ENCODE measurements at regions not wholly inside any gene's neighbourhood (a gene's known extent, or its start where the extent isn't known, plus 50 kb on each side); places are given as distances from the start of the nearest gene placed in this dataset.

DNA sequence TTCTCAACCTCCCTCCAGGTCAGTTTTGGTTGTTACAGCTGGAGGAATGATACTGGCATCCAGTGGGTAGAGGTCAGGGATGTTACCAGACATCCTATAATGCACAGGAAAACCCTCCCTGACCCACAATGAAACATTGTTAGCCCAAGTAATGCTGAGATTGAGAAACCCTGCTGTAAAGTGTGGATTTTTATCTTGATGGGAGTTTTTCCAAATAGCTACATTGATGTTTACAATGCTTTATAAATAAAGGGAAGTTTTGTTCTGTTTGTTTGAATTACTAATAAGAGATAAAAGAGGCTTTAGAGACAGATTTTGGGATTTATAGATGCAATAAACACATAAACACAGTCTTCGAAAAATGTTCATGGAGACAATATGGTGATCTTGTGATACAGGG, 194.0 kb upstream of the NUDT6 start:
- 83 to 89% methylated on average over 1 of the region's 1 CpG for WGBS, 2 donors
- no peak for TF ChIP-seq POLR2A (IDR thresholded peaks at IDR 0.05)
- TF ChIP-seq, protein P1, sequence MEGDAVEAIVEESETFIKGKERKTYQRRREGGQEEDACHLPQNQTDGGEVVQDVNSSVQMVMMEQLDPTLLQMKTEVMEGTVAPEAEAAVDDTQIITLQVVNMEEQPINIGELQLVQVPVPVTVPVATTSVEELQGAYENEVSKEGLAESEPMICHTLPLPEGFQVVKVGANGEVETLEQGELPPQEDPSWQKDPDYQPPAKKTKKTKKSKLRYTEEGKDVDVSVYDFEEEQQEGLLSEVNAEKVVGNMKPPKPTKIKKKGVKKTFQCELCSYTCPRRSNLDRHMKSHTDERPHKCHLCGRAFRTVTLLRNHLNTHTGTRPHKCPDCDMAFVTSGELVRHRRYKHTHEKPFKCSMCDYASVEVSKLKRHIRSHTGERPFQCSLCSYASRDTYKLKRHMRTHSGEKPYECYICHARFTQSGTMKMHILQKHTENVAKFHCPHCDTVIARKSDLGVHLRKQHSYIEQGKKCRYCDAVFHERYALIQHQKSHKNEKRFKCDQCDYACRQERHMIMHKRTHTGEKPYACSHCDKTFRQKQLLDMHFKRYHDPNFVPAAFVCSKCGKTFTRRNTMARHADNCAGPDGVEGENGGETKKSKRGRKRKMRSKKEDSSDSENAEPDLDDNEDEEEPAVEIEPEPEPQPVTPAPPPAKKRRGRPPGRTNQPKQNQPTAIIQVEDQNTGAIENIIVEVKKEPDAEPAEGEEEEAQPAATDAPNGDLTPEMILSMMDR (IDR thresholded peaks at IDR 0.05) = no peak
- no peak overlapping the region for H3K4me3 ChIP-seq (ENCODE audit: low read depth, poor library complexity, severe bottlenecking)
- DNase-seq (ENCODE audit: low spot score in 2 of 2) = no peak
- intact Hi-C loops (cut with DNase I; ENCODE audit: low total_unique reads) = loop anchor here (5.0 kb wide), 1 partner anchor 551 kb away; no protein-coding TSS in a partner anchor

DNA sequence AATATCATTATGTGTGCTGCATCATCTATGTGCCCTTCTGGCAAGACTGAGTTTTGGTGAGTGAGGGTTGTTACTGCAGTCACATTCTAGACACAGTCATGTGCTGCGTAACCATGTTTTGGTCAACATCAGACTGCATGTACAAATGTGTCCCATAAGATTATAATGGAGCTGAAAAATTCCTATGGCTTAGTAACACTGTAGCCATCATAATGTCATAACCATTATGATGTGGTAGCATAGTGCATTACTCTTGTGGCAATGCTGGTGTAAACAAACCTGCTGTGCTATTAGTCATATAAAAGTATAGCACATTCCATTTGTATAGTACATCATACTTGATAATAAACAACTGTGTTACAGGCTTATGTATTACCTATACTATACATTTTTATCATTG, 198.1 kb upstream of the NUDT6 start:
- WGBS, 2 donors = 92 to 97% methylated on average over 1 of the region's 1 CpG
- intact Hi-C loops (cut with DNase I; ENCODE audit: low total_unique reads) = no loop called here
- no peak overlapping the region for H3K4me3 ChIP-seq (ENCODE audit: low read depth, poor library complexity, severe bottlenecking)
- DNase-seq (ENCODE audit: low spot score in 2 of 2) = no peak
- TF ChIP-seq, protein P1 (IDR thresholded peaks at IDR 0.05) = no peak
- no peak for TF ChIP-seq POLR2A (IDR thresholded peaks at IDR 0.05)

DNA sequence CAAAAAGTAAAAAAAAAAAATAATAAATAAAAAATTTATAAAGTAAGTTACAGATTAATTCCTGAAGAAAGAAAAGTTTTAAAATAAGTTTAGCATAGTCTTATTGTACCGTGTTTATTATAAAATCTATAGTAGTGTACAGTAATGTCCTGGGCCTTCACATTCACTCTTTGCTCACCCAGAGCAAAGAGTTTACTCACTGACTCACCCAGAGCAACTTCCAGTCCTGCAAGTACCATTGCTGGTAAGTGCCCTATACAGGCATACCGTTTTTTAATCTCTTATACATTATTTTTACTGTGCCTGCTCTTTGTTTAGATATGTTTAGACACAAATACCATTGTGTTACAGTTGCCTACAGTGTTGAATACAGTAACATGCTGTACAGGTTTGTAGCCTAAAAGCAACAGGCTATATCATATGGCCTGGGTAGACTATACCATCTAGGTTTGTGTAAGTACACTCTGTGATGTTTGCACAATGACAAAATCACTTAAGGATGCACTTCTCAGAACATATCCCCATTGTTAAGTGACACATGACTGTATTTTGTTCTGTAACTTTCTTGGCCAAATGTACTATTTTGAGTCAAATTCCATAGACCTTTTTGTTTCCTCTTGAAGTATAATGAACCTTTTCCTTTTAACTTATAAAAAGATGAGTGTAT, 199.0 kb upstream of the NUDT6 start:
- no peak for TF ChIP-seq POLR2A (IDR thresholded peaks at IDR 0.05)
- TF ChIP-seq, protein P1 (IDR thresholded peaks at IDR 0.05) = no peak
- DNase-seq (ENCODE audit: low spot score in 2 of 2) = no peak
- intact Hi-C loops (cut with DNase I; ENCODE audit: low total_unique reads) = no loop called here
- 73 to 76% methylated on average over 2 of the region's 2 CpGs for WGBS, 2 donors
- no peak overlapping the region for H3K4me3 ChIP-seq (ENCODE audit: low read depth, poor library complexity, severe bottlenecking)

DNA sequence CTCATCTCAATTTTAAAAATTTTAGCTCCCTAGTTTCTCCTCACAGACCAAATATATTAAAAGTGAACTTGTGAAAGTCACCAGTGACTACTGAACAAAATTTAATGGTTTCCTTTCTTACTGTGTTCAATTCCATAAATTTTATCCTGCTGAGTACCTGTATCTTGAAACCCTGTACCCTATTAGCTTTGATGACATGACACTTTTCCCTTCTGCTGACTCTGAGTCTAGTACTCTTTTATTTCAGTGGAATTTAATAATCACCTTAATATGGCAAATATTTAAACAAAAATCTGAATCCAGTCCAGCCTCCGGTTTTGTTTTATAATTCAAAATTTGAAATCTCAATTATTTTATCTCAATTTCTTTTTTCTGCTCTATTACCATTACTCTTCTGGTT, 203.1 kb upstream of the NUDT6 start:
- 79 to 95% methylated on average over 1 of the region's 1 CpG for WGBS, 2 donors
- TF ChIP-seq, protein P1 (IDR thresholded peaks at IDR 0.05) = no peak
- TF ChIP-seq POLR2A (IDR thresholded peaks at IDR 0.05) = no peak
- intact Hi-C loops (cut with DNase I; ENCODE audit: low total_unique reads) = no loop called here

DNA sequence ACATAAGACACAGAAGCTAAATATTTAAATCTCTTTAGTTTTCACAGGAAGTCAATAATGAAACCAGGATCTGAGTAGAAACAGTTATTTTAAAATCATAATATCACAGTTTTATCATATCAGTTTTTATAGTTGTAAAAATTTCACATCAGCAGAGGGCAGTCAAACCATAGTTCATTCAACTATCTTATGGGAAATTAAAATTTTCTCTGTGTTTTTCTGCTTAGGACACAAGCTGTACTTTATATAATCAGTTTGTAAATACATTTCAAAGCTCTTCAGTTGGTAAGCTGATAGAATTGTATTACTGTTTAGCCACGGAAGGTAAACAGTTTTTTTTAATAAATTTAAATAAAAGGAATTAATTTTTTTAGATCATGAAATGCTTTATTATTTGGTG, 204.8 kb upstream of the NUDT6 start:
- WGBS, 2 donors = 30 to 36% methylated on average over 1 of the region's 1 CpG
- no peak overlapping the region for H3K4me3 ChIP-seq (ENCODE audit: low read depth, poor library complexity, severe bottlenecking)
- intact Hi-C loops (cut with DNase I; ENCODE audit: low total_unique reads) = no loop called here
- TF ChIP-seq, protein P1 (IDR thresholded peaks at IDR 0.05) = no peak
- no peak for TF ChIP-seq POLR2A (IDR thresholded peaks at IDR 0.05)
- DNase-seq (ENCODE audit: low spot score in 2 of 2) = no peak

More for the DNA sequence above, 203.1 kb upstream of the NUDT6 start:
- no peak overlapping the region for H3K4me3 ChIP-seq (ENCODE audit: low read depth, poor library complexity, severe bottlenecking)
- no peak for DNase-seq (ENCODE audit: low spot score in 2 of 2)

DNA sequence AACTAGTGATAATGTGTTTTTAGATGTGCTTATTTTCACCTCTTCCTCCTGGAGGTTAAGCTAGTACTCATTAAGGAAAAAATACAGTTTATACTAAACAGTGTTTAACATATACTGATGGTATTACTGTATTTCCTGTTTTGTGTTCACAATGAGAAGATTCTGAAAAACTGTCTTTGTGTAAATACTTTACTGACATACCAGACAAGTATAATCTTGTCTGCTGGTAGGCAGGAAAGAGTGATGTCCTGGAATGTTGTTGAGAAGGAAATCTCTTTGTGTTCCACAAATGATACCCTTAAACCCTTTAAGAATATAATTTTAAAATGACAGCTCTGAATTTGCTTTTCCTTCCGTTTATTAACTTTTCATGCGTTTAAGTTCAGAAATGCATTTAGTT, 205.5 kb upstream of the NUDT6 start:
- intact Hi-C loops (cut with DNase I; ENCODE audit: low total_unique reads) = no loop called here
- 45 to 53% methylated on average over 2 of the region's 2 CpGs for WGBS, 2 donors
- no peak for TF ChIP-seq POLR2A (IDR thresholded peaks at IDR 0.05)
- TF ChIP-seq, protein P1 (IDR thresholded peaks at IDR 0.05) = no peak
- no peak for DNase-seq (ENCODE audit: low spot score in 2 of 2)
- no peak overlapping the region for H3K4me3 ChIP-seq (ENCODE audit: low read depth, poor library complexity, severe bottlenecking)
